Uterus (tissue), 3 donors: ENCODE measurements at regions not wholly inside any gene's neighbourhood (a gene's known extent, or its start where the extent isn't known, plus 50 kb on each side); places are given as distances from the start of the nearest gene placed in this dataset.

Source experiments
- DNase-seq, 2 donors: peaks; one replicate each; pipeline ENCODE4 v3.0.0-alpha.2; 2019 to 2020
- H3K27ac ChIP-seq, 2 donors: fragments of 200-600 bp; sonication (generic); 1 replicate in 1 of 2; 2 replicates in 1 of 2; pipeline ENCODE4 v1.5.1; 2016 to 2018
- H3K27me3 ChIP-seq, 2 donors: fragments of 200-600 bp; sonication (generic); one replicate each; pipeline ENCODE4 v1.5.1; 2018 to 2019; ENCODE audit warnings: control low read depth in 1 of 2
- H3K36me3 ChIP-seq, 2 donors: fragments of 200-600 bp; sonication (generic); one replicate each; pipeline ENCODE4 v1.5.1; 2019; ENCODE audit warnings: control low read depth in 1 of 2
- H3K4me1 ChIP-seq, 2 donors: fragments of 200-600 bp; sonication (generic); one replicate each; pipeline ENCODE4 v1.5.1; 2018 to 2019; ENCODE audit warnings: control low read depth in 1 of 2
- H3K4me3 ChIP-seq, 2 donors: fragments of 200-600 bp; sonication (generic); 1 replicate in 1 of 2; 2 replicates in 1 of 2; pipeline ENCODE4 v1.5.1; 2018 to 2019; ENCODE audit warnings: mild to moderate bottlenecking in 1 of 2
- H3K9me3 ChIP-seq, 2 donors: fragments of 200-600 bp; sonication (generic); one replicate each; pipeline ENCODE4 v1.5.1; 2019; ENCODE audit warnings: control low read depth in 1 of 2
- CTCF ChIP-seq, 4 experiments: fragments of 200-600 bp in 2 of 4; fragments of 450-650 bp in 2 of 4; sonication (generic) in 2 of 4; IDR thresholded peaks; one replicate each; pipeline ENCODE4 v1.5.1; 2016 to 2019; ENCODE audit warnings: antibody characterized with exemption in 4 of 4, mild to moderate bottlenecking in 2 of 4, moderate library complexity in 1 of 4
- POLR2A ChIP-seq, 2 donors: fragments of 450-650 bp; IDR thresholded peaks; one replicate each; pipeline ENCODE4 v1.6.1; 2016; ENCODE audit warnings: antibody characterized with exemption in 2 of 2, mild to moderate bottlenecking in 1 of 2, moderate library complexity in 1 of 2
- intact Hi-C: fragments of 100-400 bp; cut with DNase I; formaldehyde crosslinking; loops from one replicate; pipeline ENCODE4 v1.15.1; 2023; ENCODE audit warnings: low total_unique reads
- donor health status: DM: yes; HTN: yes; CAD: no.

GRCh38 chr13:66036636-66037035, 1193.5 kb downstream of the PCDH9 start:
- intact Hi-C loops: no loop called here
- H3K27me3 ChIP-seq: no peaks in the 10 kb centered on the region
- no peak overlapping the region for H3K27ac ChIP-seq
- H3K36me3 ChIP-seq: no peaks in the 10 kb centered on the region
- DNase-seq: no peak
- TF ChIP-seq CTCF (IDR thresholded peaks at IDR 0.05) (no peak), POLR2A (IDR thresholded peaks at IDR 0.05) (no peak)
- peaks cover 0 to 4% of the 10 kb centered on the region in 2 donors for H3K4me1 ChIP-seq
- H3K4me3 ChIP-seq: no peak overlapping the region
- no peaks in the 10 kb centered on the region for H3K9me3 ChIP-seq

GRCh38 chr13:66036024-66036614, 1194.0 kb downstream of the PCDH9 start:
- TF ChIP-seq POLR2A (IDR thresholded peaks at IDR 0.05): no peak
- TF ChIP-seq CTCF (IDR thresholded peaks at IDR 0.05): no peak
- H3K27ac ChIP-seq: no peak overlapping the region
- H3K27me3 ChIP-seq: no peaks in the 10 kb centered on the region
- H3K4me3 ChIP-seq: no peak overlapping the region
- no peaks in the 10 kb centered on the region for H3K36me3 ChIP-seq
- no peaks in the 10 kb centered on the region for H3K9me3 ChIP-seq
- DNase-seq: no peak
- peaks cover 0 to 4% of the 10 kb centered on the region in 2 donors for H3K4me1 ChIP-seq
- intact Hi-C loops: no loop called here

GRCh38 chr13:66033924-66034323, 1196.2 kb downstream of the PCDH9 start:
- Histone ChIP-seq H3K4me1 (peaks cover 0 to 4% of the 10 kb centered on the region in 2 donors), H3K27ac (no peak overlapping the region), H3K27me3 (no peaks in the 10 kb centered on the region), H3K4me3 (no peak overlapping the region), H3K9me3 (no peaks in the 10 kb centered on the region), H3K36me3 (no peaks in the 10 kb centered on the region)
- TF ChIP-seq POLR2A (IDR thresholded peaks at IDR 0.05) (no peak), CTCF (IDR thresholded peaks at IDR 0.05) (no peak)
- DNase-seq: no peak
- intact Hi-C loops: no loop called here

- no peak for TF ChIP-seq POLR2A (IDR thresholded peaks at IDR 0.05)
- TF ChIP-seq CTCF (IDR thresholded peaks at IDR 0.05): no peak
- H3K4me3 ChIP-seq: no peak overlapping the region
- no peak for DNase-seq
- no peaks in the 10 kb centered on the region for H3K36me3 ChIP-seq
- no peak overlapping the region for H3K27ac ChIP-seq
- H3K4me1 ChIP-seq: no peaks in the 10 kb centered on the region
- no peaks in the 10 kb centered on the region for H3K27me3 ChIP-seq
- H3K9me3 ChIP-seq: no peaks in the 10 kb centered on the region
- intact Hi-C loops: no loop called here
Observed at GRCh38 chr13:66021846-66022245, 1208.3 kb downstream of the PCDH9 start.

GRCh38 chr13:66014771-66015170, 1215.4 kb downstream of the PCDH9 start:
- intact Hi-C loops: no loop called here
- no peak for DNase-seq
- Histone ChIP-seq H3K36me3 (no peaks in the 10 kb centered on the region), H3K4me1 (no peaks in the 10 kb centered on the region), H3K27me3 (no peaks in the 10 kb centered on the region), H3K9me3 (no peaks in the 10 kb centered on the region), H3K4me3 (no peak overlapping the region), H3K27ac (no peak overlapping the region)
- TF ChIP-seq CTCF (IDR thresholded peaks at IDR 0.05) (no peak), POLR2A (IDR thresholded peaks at IDR 0.05) (no peak)
